SK-N-SH treated with all-trans-retinoic acid at 6 μM for 48 hours (cell line): ENCODE measurements at regions not wholly inside any gene's neighbourhood (a gene's known extent, or its start where the extent isn't known, plus 50 kb on each side); places are given as distances from the start of the nearest gene placed in this dataset.

Source experiments
- ATAC-seq: fragments of 200-7000 bp; cut with Tn5 transposase; 3 replicates; pipeline ENCODE4 v1.9.1; 2020; ENCODE audit warnings: mild to moderate bottlenecking, moderate library complexity
- ARNTL ChIP-seq: fragments of 450-650 bp; formaldehyde crosslinking; IDR thresholded peaks from 2 replicates; pipeline ENCODE4 v1.5.0; 2020; ENCODE audit warnings: low read depth, mild to moderate bottlenecking, moderate library complexity, borderline replicate concordance
- BACH2 ChIP-seq: fragments of 250-450 bp; sonication (Bioruptor Pico); IDR thresholded peaks from 2 replicates; pipeline ENCODE4 v1.9.0; 2021; ENCODE audit warnings: mild to moderate bottlenecking, borderline replicate concordance
- CSDC2 ChIP-seq: fragments of 250-450 bp; sonication (Bioruptor Pico); IDR thresholded peaks from 2 replicates; pipeline ENCODE4 v1.5.0; 2020; ENCODE audit warnings: mild to moderate bottlenecking, moderate library complexity
- ESRRG ChIP-seq: fragments of 250-450 bp; sonication (Bioruptor Pico); IDR thresholded peaks from 2 replicates; pipeline ENCODE4 v1.6.1; 2021; ENCODE audit warnings: mild to moderate bottlenecking
- GLIS3 ChIP-seq: fragments of 250-450 bp; sonication (Bioruptor Pico); IDR thresholded peaks from 2 replicates; pipeline ENCODE4 v1.5.0; 2020; ENCODE audit warnings: mild to moderate bottlenecking, moderate library complexity
- ISL1 ChIP-seq: fragments of 250-450 bp; sonication (Bioruptor Pico); IDR thresholded peaks from 2 replicates; pipeline ENCODE4 v2.1.2; 2022; ENCODE audit warnings: mild to moderate bottlenecking, moderate library complexity
- RARB ChIP-seq: fragments of 250-450 bp; sonication (Bioruptor Pico); IDR thresholded peaks from 2 replicates; pipeline ENCODE4 v1.8.0; 2021; ENCODE audit warnings: mild to moderate bottlenecking, moderate library complexity
- SNAI2 ChIP-seq: fragments of 250-450 bp; sonication (Bioruptor Pico); IDR thresholded peaks from 2 replicates; pipeline ENCODE4 v1.5.0; 2020; ENCODE audit warnings: mild to moderate bottlenecking, moderate library complexity
- TCF4 ChIP-seq: fragments of 250-450 bp; sonication (Bioruptor Pico); IDR thresholded peaks from 2 replicates; pipeline ENCODE4 v1.8.0; 2021; ENCODE audit warnings: mild to moderate bottlenecking, moderate library complexity, borderline replicate concordance
- TOX ChIP-seq: fragments of 250-450 bp; sonication (Bioruptor Pico); IDR thresholded peaks from 2 replicates; pipeline ENCODE4 v1.8.0; 2021; ENCODE audit warnings: mild to moderate bottlenecking, moderate library complexity, borderline replicate concordance
- TSHZ2 ChIP-seq: fragments of 250-450 bp; sonication (Bioruptor Pico); IDR thresholded peaks from 2 replicates; pipeline ENCODE4 v1.5.0; 2020; ENCODE audit warnings: mild to moderate bottlenecking, moderate library complexity
- ZC3H10 ChIP-seq: fragments of 250-450 bp; sonication (Bioruptor Pico); IDR thresholded peaks from 2 replicates; pipeline ENCODE4 v1.5.1; 2021; ENCODE audit warnings: mild to moderate bottlenecking, moderate library complexity
- ZFP3 ChIP-seq: fragments of 250-450 bp; sonication (Bioruptor Pico); IDR thresholded peaks from 2 replicates; pipeline ENCODE4 v1.5.0; 2020; ENCODE audit warnings: mild to moderate bottlenecking, moderate library complexity
- ZFP30 ChIP-seq: fragments of 450-650 bp; formaldehyde crosslinking; IDR thresholded peaks from 2 replicates; pipeline ENCODE4 v1.5.0; 2022; ENCODE audit warnings: mild to moderate bottlenecking, moderate library complexity
- ZNF565 ChIP-seq: fragments of 450-650 bp; formaldehyde crosslinking; conservative IDR thresholded peaks from 2 replicates; pipeline ENCODE4 v1.5.0; 2020; ENCODE audit warnings: low read depth, mild to moderate bottlenecking, moderate library complexity
- ZNF70 ChIP-seq: fragments of 450-650 bp; formaldehyde crosslinking; IDR thresholded peaks from 2 replicates; pipeline ENCODE4 v1.5.0; 2020; ENCODE audit warnings: mild to moderate bottlenecking, moderate library complexity
- ZNF8 ChIP-seq: fragments of 450-650 bp; formaldehyde crosslinking; IDR thresholded peaks from 2 replicates; pipeline ENCODE4 v1.5.0; 2020; ENCODE audit warnings: mild to moderate bottlenecking, moderate library complexity
- TF ChIP-seq, protein P1 (sequence below): fragments of 250-450 bp; sonication (Bioruptor Pico); IDR thresholded peaks from 2 replicates; pipeline ENCODE4 v1.5.1; 2021; ENCODE audit warnings: mild to moderate bottlenecking, moderate library complexity
- TF ChIP-seq, protein P2 (sequence below): fragments of 250-450 bp; sonication (Bioruptor Pico); IDR thresholded peaks from 2 replicates; pipeline ENCODE4 v1.8.0; 2020; ENCODE audit warnings: mild to moderate bottlenecking, moderate library complexity, borderline replicate concordance
- TF ChIP-seq, protein P3 (sequence below): fragments of 250-450 bp; sonication (Bioruptor Pico); IDR thresholded peaks from 2 replicates; pipeline ENCODE4 v1.5.1; 2020; ENCODE audit warnings: low read depth, mild to moderate bottlenecking, moderate library complexity
- TF ChIP-seq, protein P4 (sequence below): fragments of 250-450 bp; sonication (Bioruptor Pico); IDR thresholded peaks from 2 replicates; pipeline ENCODE4 v1.8.0; 2021; ENCODE audit warnings: low read depth, mild to moderate bottlenecking, moderate library complexity, borderline replicate concordance

GRCh38 chr10:71077143-71077581, 135.2 kb upstream of the UNC5B start:
- no peak for ATAC-seq
- TF ChIP-seq ZNF8 (no peak), ZC3H10 (CRISPR knock-in tag) (no peak), GLIS3 (CRISPR knock-in tag) (no peak), SNAI2 (CRISPR knock-in tag) (no peak), ZNF565 (CRISPR knock-in tag) (no peak), CSDC2 (CRISPR knock-in tag) (no peak), ZFP30 (CRISPR knock-in tag) (no peak), BACH2 (CRISPR knock-in tag) (no peak), TOX (CRISPR knock-in tag) (no peak), ZFP3 (CRISPR knock-in tag) (no peak), ISL1 (CRISPR knock-in tag) (no peak), TCF4 (CRISPR knock-in tag) (no peak)
- TF ChIP-seq, protein P1, sequence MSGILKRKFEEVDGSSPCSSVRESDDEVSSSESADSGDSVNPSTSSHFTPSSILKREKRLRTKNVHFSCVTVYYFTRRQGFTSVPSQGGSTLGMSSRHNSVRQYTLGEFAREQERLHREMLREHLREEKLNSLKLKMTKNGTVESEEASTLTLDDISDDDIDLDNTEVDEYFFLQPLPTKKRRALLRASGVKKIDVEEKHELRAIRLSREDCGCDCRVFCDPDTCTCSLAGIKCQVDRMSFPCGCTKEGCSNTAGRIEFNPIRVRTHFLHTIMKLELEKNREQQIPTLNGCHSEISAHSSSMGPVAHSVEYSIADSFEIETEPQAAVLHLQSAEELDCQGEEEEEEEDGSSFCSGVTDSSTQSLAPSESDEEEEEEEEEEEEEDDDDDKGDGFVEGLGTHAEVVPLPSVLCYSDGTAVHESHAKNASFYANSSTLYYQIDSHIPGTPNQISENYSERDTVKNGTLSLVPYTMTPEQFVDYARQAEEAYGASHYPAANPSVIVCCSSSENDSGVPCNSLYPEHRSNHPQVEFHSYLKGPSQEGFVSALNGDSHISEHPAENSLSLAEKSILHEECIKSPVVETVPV (CRISPR knock-in tag) = no peak
- TF ChIP-seq, protein P2, sequence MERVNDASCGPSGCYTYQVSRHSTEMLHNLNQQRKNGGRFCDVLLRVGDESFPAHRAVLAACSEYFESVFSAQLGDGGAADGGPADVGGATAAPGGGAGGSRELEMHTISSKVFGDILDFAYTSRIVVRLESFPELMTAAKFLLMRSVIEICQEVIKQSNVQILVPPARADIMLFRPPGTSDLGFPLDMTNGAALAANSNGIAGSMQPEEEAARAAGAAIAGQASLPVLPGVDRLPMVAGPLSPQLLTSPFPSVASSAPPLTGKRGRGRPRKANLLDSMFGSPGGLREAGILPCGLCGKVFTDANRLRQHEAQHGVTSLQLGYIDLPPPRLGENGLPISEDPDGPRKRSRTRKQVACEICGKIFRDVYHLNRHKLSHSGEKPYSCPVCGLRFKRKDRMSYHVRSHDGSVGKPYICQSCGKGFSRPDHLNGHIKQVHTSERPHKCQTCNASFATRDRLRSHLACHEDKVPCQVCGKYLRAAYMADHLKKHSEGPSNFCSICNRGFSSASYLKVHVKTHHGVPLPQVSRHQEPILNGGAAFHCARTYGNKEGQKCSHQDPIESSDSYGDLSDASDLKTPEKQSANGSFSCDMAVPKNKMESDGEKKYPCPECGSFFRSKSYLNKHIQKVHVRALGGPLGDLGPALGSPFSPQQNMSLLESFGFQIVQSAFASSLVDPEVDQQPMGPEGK (CRISPR knock-in tag) = no peak
- TF ChIP-seq, protein P3, sequence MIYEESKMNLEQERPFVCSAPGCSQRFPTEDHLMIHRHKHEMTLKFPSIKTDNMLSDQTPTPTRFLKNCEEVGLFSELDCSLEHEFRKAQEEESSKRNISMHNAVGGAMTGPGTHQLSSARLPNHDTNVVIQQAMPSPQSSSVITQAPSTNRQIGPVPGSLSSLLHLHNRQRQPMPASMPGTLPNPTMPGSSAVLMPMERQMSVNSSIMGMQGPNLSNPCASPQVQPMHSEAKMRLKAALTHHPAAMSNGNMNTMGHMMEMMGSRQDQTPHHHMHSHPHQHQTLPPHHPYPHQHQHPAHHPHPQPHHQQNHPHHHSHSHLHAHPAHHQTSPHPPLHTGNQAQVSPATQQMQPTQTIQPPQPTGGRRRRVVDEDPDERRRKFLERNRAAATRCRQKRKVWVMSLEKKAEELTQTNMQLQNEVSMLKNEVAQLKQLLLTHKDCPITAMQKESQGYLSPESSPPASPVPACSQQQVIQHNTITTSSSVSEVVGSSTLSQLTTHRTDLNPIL (CRISPR knock-in tag) = no peak

DNA sequence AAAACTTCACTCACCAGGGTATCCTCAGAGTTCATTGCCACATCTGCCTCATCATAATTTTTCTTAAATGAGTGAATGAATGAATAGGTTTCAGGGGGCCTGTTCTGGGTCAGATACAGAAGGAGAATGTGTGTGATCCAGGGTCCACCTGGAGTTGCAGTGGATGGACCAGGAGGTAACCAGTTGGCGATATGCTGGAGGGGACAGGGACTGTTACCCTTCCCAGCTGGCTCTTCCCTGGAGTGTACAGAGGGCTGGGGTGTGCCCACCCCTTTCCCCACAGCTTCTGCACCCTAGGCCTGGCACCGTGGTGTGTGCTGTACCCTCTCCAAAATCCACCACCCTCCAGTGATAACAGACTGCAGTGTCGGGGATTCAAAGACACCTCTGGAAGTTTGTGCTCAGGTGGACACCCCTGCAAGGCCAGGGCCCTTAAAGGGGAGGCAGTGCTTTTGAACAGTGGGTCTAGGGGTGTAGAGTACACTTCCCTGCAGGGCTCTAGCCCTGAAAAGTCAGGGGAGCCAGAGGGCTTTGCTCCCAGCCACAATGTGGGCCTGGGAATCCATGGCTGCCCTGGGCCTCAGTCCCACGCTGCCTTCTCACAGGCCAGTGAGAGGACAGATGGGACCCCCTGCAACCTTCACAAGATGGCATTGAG, 134.4 kb upstream of the UNC5B start:
- TF ChIP-seq ZNF565 (CRISPR knock-in tag) (no peak), ESRRG (CRISPR knock-in tag) (no peak), ZFP3 (CRISPR knock-in tag) (no peak), ARNTL (no peak), CSDC2 (CRISPR knock-in tag) (no peak), ZNF70 (CRISPR knock-in tag) (no peak), ZC3H10 (CRISPR knock-in tag) (no peak), BACH2 (CRISPR knock-in tag) (no peak), SNAI2 (CRISPR knock-in tag) (no peak), TCF4 (CRISPR knock-in tag) (no peak), ISL1 (CRISPR knock-in tag) (no peak), TSHZ2 (no peak), ZFP30 (CRISPR knock-in tag) (no peak), RARB (CRISPR knock-in tag) (no peak)
- TF ChIP-seq, protein P1 (CRISPR knock-in tag) = no peak
- TF ChIP-seq, protein P4, sequence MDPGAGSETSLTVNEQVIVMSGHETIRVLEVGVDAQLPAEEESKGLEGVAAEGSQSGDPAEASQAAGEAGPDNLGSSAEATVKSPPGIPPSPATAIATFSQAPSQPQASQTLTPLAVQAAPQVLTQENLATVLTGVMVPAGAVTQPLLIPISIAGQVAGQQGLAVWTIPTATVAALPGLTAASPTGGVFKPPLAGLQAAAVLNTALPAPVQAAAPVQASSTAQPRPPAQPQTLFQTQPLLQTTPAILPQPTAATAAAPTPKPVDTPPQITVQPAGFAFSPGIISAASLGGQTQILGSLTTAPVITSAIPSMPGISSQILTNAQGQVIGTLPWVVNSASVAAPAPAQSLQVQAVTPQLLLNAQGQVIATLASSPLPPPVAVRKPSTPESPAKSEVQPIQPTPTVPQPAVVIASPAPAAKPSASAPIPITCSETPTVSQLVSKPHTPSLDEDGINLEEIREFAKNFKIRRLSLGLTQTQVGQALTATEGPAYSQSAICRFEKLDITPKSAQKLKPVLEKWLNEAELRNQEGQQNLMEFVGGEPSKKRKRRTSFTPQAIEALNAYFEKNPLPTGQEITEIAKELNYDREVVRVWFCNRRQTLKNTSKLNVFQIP (CRISPR knock-in tag) = no peak
- TF ChIP-seq, protein P2 (CRISPR knock-in tag) = no peak
- TF ChIP-seq, protein P3 (CRISPR knock-in tag) = no peak
- ATAC-seq = no peak
